D721Med (cell line): ENCODE measurements at regions not wholly inside any gene's neighbourhood (a gene's known extent, or its start where the extent isn't known, plus 50 kb on each side); places are given as distances from the start of the nearest gene placed in this dataset.

Source experiments
- DNase-seq: peaks from one replicate; pipeline ENCODE4 v3.0.0; 2011; ENCODE audit warnings: low spot score; ENCODE audit not compliant: insufficient read length
- FAIRE-seq: peaks from 2 replicates; lab custom pipeline; 2011; peaks lifted over from hg19 to GRCh38; lab: Jason Lieb, UNC
- TF ChIP-seq, protein P1 (sequence below): IDR thresholded peaks from 2 replicates; pipeline ENCODE4 v1.5.1; 2012; ENCODE audit warnings: mild to moderate bottlenecking, control low read depth; ENCODE audit not compliant: insufficient read depth; ENCODE audit errors: missing control alignments

GRCh38 chr16:72576189-72576588 is 404.2 kb upstream of the PMFBP1 start:
- TF ChIP-seq, protein P1, sequence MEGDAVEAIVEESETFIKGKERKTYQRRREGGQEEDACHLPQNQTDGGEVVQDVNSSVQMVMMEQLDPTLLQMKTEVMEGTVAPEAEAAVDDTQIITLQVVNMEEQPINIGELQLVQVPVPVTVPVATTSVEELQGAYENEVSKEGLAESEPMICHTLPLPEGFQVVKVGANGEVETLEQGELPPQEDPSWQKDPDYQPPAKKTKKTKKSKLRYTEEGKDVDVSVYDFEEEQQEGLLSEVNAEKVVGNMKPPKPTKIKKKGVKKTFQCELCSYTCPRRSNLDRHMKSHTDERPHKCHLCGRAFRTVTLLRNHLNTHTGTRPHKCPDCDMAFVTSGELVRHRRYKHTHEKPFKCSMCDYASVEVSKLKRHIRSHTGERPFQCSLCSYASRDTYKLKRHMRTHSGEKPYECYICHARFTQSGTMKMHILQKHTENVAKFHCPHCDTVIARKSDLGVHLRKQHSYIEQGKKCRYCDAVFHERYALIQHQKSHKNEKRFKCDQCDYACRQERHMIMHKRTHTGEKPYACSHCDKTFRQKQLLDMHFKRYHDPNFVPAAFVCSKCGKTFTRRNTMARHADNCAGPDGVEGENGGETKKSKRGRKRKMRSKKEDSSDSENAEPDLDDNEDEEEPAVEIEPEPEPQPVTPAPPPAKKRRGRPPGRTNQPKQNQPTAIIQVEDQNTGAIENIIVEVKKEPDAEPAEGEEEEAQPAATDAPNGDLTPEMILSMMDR: no peak
- no peak for DNase-seq
- no peak for FAIRE-seq

GRCh38 chr16:72569677-72570076 is 397.7 kb upstream of the PMFBP1 start:
- TF ChIP-seq, protein P1: no peak

GRCh38 chr16:72568502-72568901 is 396.5 kb upstream of the PMFBP1 start:
- DNase-seq: no peak
- TF ChIP-seq, protein P1: no peak
- FAIRE-seq: no peak

More at GRCh38 chr16:72569677-72570076, 397.7 kb upstream of the PMFBP1 start:
- FAIRE-seq: no peak
- DNase-seq: no peak

DNA sequence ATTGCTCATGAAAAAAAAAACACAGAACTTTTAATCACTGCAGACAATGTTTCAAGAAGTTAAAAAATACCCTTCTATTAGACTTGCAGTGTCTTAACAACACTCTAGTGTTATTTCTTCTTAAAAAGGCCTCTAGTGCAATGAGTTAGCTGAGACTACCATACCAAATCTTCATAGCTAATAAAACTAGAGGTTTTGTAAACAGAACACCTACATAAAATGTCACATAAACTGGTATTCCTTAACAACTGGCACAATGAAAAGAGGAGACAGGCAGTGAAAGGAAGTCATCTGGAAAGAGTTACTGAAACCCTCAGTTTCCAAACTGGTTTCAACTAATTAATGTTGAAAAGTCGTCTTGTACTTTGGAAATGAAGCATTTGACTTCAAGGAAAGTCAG is 394.2 kb upstream of the PMFBP1 start:
- FAIRE-seq: no peak

DNA sequence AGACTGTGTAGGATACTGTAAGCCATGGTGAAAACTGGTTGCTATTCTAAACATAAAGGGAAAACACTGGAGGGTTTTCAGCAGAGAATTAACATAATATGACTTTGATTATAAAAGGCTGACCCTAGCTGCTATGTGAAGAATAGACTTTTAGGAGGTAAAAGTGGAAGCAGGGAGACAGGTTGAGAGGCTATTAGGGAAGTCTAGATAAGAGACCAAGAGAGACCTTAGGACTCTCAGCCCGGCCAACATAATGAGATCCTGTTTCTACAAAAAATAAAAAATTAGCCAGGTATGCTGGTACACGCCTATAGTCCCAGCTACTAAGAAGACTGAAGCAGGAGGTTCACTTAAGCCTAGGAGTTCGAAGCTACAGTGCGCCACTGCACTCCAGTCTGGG is 393.2 kb upstream of the PMFBP1 start:
- TF ChIP-seq, protein P1: no peak
- no peak for FAIRE-seq
- DNase-seq: no peak

More for the DNA sequence above, 394.2 kb upstream of the PMFBP1 start:
- TF ChIP-seq, protein P1: no peak
- DNase-seq: no peak

DNA sequence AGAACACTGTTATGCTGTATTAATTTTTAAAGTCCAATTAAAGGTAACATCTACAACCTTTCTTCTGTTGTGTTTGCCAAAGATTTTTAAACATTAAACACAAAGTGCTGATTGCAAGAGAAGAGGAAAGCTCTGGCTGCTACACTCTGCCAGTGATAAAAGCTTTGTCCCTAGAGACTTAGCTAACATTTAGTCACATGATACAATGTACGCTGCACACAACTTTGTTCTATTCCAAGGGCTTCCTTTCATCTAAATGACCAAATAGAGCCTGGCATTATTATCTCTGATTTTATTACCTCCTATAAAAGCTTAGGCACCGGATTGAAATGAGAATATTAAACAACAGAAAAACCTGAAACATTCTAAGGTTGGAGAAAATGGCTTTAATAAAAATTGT is 388.7 kb upstream of the PMFBP1 start:
- DNase-seq: no peak
- no peak for FAIRE-seq
- TF ChIP-seq, protein P1: no peak

DNA sequence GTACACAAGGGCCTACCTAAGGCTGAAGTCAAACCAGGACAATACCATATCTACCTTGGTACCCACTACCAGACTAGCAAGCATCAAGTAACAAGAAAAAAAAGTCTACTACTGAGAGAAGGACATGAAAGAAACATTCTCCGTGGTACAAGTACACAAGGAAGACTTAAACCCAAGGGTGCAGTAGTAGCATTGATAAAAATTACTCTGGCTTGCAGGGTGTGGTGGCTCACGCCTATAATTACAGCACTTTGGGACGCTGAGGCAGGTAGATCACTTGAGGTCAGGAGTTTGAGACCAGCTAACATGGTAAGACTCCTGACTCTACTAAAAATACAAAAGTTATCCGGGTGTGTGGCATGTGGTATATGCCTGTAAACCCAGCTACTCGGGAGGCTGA is 386.5 kb upstream of the PMFBP1 start:
- FAIRE-seq (no peak), DNase-seq (no peak)
- TF ChIP-seq, protein P1: no peak
